ENCODE measurements at regions not wholly inside any gene's neighbourhood (a gene's known extent, or its start where the extent isn't known, plus 50 kb on each side); places are given as distances from the start of the nearest gene placed in this dataset.

GRCh38 chr4:110848787-110849186 is 225.9 kb upstream of the PITX2 start:
- H3K27me3 Mint-ChIP-seq = no peaks in the 10 kb centered on the region
- POLR2A ChIA-PET = no interaction called here
- Histone ChIP-seq H3K79me2 (ENCODE audit: control insufficient read depth, insufficient read depth, low read length) (no peaks in the 10 kb centered on the region), H3K36me3 (replicated peaks in 1 of 2; ENCODE audit: control extremely low read depth in 1 of 2, control insufficient read depth in 1 of 2, extremely low read depth in 1 of 2, insufficient read depth in 2 of 2, low read length in 1 of 2) (no peaks in the 10 kb centered on the region), H4K20me1 (ENCODE audit: control insufficient read depth, insufficient read depth, low read length, poor library complexity, severe bottlenecking) (no peaks in the 10 kb centered on the region), H3K4me1 (ENCODE audit: control insufficient read depth in 2 of 2, insufficient read depth in 2 of 2, low read length in 2 of 2) (no peaks in the 10 kb centered on the region), H3K27me3 (replicated peaks in 1 of 4; ENCODE audit: control extremely low read depth in 1 of 4, control insufficient read depth in 3 of 4, insufficient read depth in 4 of 4, low read length in 3 of 4) (no peaks in the 10 kb centered on the region), H3K9ac (ENCODE audit: low read length) (no peak overlapping the region), H3K4me2 (replicated peaks; ENCODE audit: low read depth, low read length, poor library complexity, severe bottlenecking) (no peak overlapping the region), H3K27ac (ENCODE audit: low read length in 2 of 2) (no peak overlapping the region), H2AFZ (ENCODE audit: insufficient read depth, low read depth, low read length, poor library complexity, severe bottlenecking) (no peak overlapping the region), H3K9me3 (ENCODE audit: control extremely low read depth in 1 of 3, control insufficient read depth in 2 of 3, insufficient read depth in 1 of 3, low read length in 2 of 3) (no peaks in the 10 kb centered on the region), H3K4me3 (ENCODE audit: control extremely low read depth in 1 of 5, extremely low read depth in 1 of 5, insufficient read depth in 1 of 5, low read depth in 2 of 5, low read length in 4 of 5) (no peak overlapping the region)
- no peaks in the 10 kb centered on the region for H3K9me3 Mint-ChIP-seq (ENCODE audit: insufficient read depth)
- CTCF ChIA-PET = no interaction called here
- no peak overlapping the region for H3K27ac Mint-ChIP-seq
- no CpG with 5 or more reads among the region's 1 CpG for WGBS (ENCODE audit: insufficient coverage)
- no peak for ATAC-seq (ENCODE audit: low read depth)
- intact Hi-C loops (cut with micrococcal nuclease) = no loop called here
- H3K4me1 Mint-ChIP-seq = no peaks in the 10 kb centered on the region
- no peak overlapping the region for H3K4me3 Mint-ChIP-seq
- TF ChIP-seq CTCF (IDR thresholded peaks at IDR 0.05) (no peak), EZH2 (IDR thresholded peaks at IDR 0.05; ENCODE audit: borderline replicate concordance, insufficient read depth, low read depth, low read length, poor library complexity, severe bottlenecking) (no peak)
- DNase-seq = no peak

- Mint-ChIP-seq H3K27me3 (no peaks in the 10 kb centered on the region), H3K27ac (no peak overlapping the region), H3K4me3 (no peak overlapping the region), H3K9me3 (ENCODE audit: insufficient read depth) (peaks cover 4% of the 10 kb centered on the region), H3K4me1 (no peaks in the 10 kb centered on the region)
- CTCF ChIA-PET = no interaction called here
- no peaks in the 10 kb centered on the region for H4K20me1 ChIP-seq (ENCODE audit: control insufficient read depth, insufficient read depth, low read length, poor library complexity, severe bottlenecking)
- intact Hi-C loops (cut with micrococcal nuclease) = no loop called here
- POLR2A ChIA-PET = no interaction called here
- ATAC-seq (ENCODE audit: low read depth) = no peak
- no peak for DNase-seq
- H3K27ac ChIP-seq (ENCODE audit: low read length in 2 of 2) = no peak overlapping the region
- no peak overlapping the region for H3K4me2 ChIP-seq (replicated peaks; ENCODE audit: low read depth, low read length, poor library complexity, severe bottlenecking)
- no peak overlapping the region for H3K4me3 ChIP-seq (ENCODE audit: control extremely low read depth in 1 of 5, extremely low read depth in 1 of 5, insufficient read depth in 1 of 5, low read depth in 2 of 5, low read length in 4 of 5)
- H2AFZ ChIP-seq (ENCODE audit: insufficient read depth, low read depth, low read length, poor library complexity, severe bottlenecking) = no peak overlapping the region
- no peaks in the 10 kb centered on the region for H3K9me3 ChIP-seq (ENCODE audit: control extremely low read depth in 1 of 3, control insufficient read depth in 2 of 3, insufficient read depth in 1 of 3, low read length in 2 of 3)
- no peaks in the 10 kb centered on the region for H3K36me3 ChIP-seq (replicated peaks in 1 of 2; ENCODE audit: control extremely low read depth in 1 of 2, control insufficient read depth in 1 of 2, extremely low read depth in 1 of 2, insufficient read depth in 2 of 2, low read length in 1 of 2)
- H3K27me3 ChIP-seq (replicated peaks in 1 of 4; ENCODE audit: control extremely low read depth in 1 of 4, control insufficient read depth in 3 of 4, insufficient read depth in 4 of 4, low read length in 3 of 4) = no peaks in the 10 kb centered on the region
- H3K4me1 ChIP-seq (ENCODE audit: control insufficient read depth in 2 of 2, insufficient read depth in 2 of 2, low read length in 2 of 2) = no peaks in the 10 kb centered on the region
- no peaks in the 10 kb centered on the region for H3K79me2 ChIP-seq (ENCODE audit: control insufficient read depth, insufficient read depth, low read length)
- TF ChIP-seq EZH2 (IDR thresholded peaks at IDR 0.05; ENCODE audit: borderline replicate concordance, insufficient read depth, low read depth, low read length, poor library complexity, severe bottlenecking) (no peak), CTCF (IDR thresholded peaks at IDR 0.05) (no peak)
- no peak overlapping the region for H3K9ac ChIP-seq (ENCODE audit: low read length)
- WGBS (ENCODE audit: insufficient coverage) = 82% methylated on average over 4 of the region's 6 CpGs
Measured at GRCh38 chr4:110849461-110849860, 226.6 kb upstream of the PITX2 start.

Measured in B cell (primary cell).